IPS-20b (cell line): ENCODE measurements at regions not wholly inside any gene's neighbourhood (a gene's known extent, or its start where the extent isn't known, plus 50 kb on each side); places are given as distances from the start of the nearest gene placed in this dataset.

Experiments used
- H3K27ac ChIP-seq: one replicate; pipeline ENCODE4 v1.5.1; 2013; ENCODE audit warnings: low read length
- H3K27me3 ChIP-seq: 2 replicates; pipeline ENCODE4 v1.6.1; 2013; ENCODE audit warnings: mild to moderate bottlenecking, low read length, inconsistent platforms; ENCODE audit not compliant: insufficient read depth
- H3K36me3 ChIP-seq: 2 replicates; pipeline ENCODE4 v1.6.1; 2013; ENCODE audit warnings: low read depth, mild to moderate bottlenecking, inconsistent platforms, low read length, moderate library complexity; ENCODE audit not compliant: insufficient read depth
- H3K4me1 ChIP-seq: 2 replicates; pipeline ENCODE4 v1.6.1; 2013; ENCODE audit warnings: mild to moderate bottlenecking, control low read depth, inconsistent platforms, low read length, moderate library complexity; ENCODE audit not compliant: insufficient read depth
- H3K4me3 ChIP-seq: 2 replicates; pipeline ENCODE4 v1.5.1; 2013; ENCODE audit warnings: mild to moderate bottlenecking, low read length, inconsistent platforms
- H3K9ac ChIP-seq: 2 replicates; pipeline ENCODE4 v1.6.1; 2013; ENCODE audit warnings: low read depth, mild to moderate bottlenecking, inconsistent platforms, low read length, moderate library complexity
- H3K9me3 ChIP-seq: 2 replicates; pipeline ENCODE4 v1.6.1; 2013; ENCODE audit warnings: mild to moderate bottlenecking, low read depth, low read length, inconsistent platforms; ENCODE audit not compliant: insufficient read depth

- Histone ChIP-seq H3K27ac (no peak overlapping the region), H3K36me3 (no peaks in the 10 kb centered on the region), H3K27me3 (no peaks in the 10 kb centered on the region), H3K4me1 (no peaks in the 10 kb centered on the region), H3K9me3 (no peaks in the 10 kb centered on the region), H3K4me3 (no peak overlapping the region), H3K9ac (no peak overlapping the region)
These were observed 494.9 kb upstream of the PODXL start for GRCh38 chr7:132051311-132051710.

- H3K9ac ChIP-seq: no peak overlapping the region
- no peak overlapping the region for H3K27ac ChIP-seq
- no peak overlapping the region for H3K4me3 ChIP-seq
- no peaks in the 10 kb centered on the region for H3K9me3 ChIP-seq
- H3K27me3 ChIP-seq: no peaks in the 10 kb centered on the region
- no peaks in the 10 kb centered on the region for H3K4me1 ChIP-seq
- H3K36me3 ChIP-seq: no peaks in the 10 kb centered on the region
These were observed 493.3 kb upstream of the PODXL start for GRCh38 chr7:132049462-132050304.

- H3K36me3 ChIP-seq: no peaks in the 10 kb centered on the region
- no peak overlapping the region for H3K27ac ChIP-seq
- H3K27me3 ChIP-seq: no peaks in the 10 kb centered on the region
- no peak overlapping the region for H3K4me3 ChIP-seq
- H3K9ac ChIP-seq: no peak overlapping the region
- no peaks in the 10 kb centered on the region for H3K4me1 ChIP-seq
- no peaks in the 10 kb centered on the region for H3K9me3 ChIP-seq
These were observed 489.1 kb upstream of the PODXL start for GRCh38 chr7:132045481-132045980.

GRCh38 chr7:132045002-132045401 lies 488.6 kb upstream of the PODXL start:
- H3K4me3 ChIP-seq: no peak overlapping the region

GRCh38 chr7:132044247-132044646 lies 487.8 kb upstream of the PODXL start:
- H3K4me3 ChIP-seq: no peak overlapping the region
- H3K4me1 ChIP-seq: no peaks in the 10 kb centered on the region
- H3K27ac ChIP-seq: no peak overlapping the region
- no peak overlapping the region for H3K9ac ChIP-seq
- H3K36me3 ChIP-seq: no peaks in the 10 kb centered on the region
- H3K9me3 ChIP-seq: no peaks in the 10 kb centered on the region
- H3K27me3 ChIP-seq: no peaks in the 10 kb centered on the region

More at GRCh38 chr7:132045002-132045401, 488.6 kb upstream of the PODXL start:
- no peaks in the 10 kb centered on the region for H3K4me1 ChIP-seq
- H3K36me3 ChIP-seq: no peaks in the 10 kb centered on the region
- H3K9me3 ChIP-seq: no peaks in the 10 kb centered on the region
- H3K27me3 ChIP-seq: no peaks in the 10 kb centered on the region
- no peak overlapping the region for H3K9ac ChIP-seq
- no peak overlapping the region for H3K27ac ChIP-seq

- Histone ChIP-seq H3K27ac (no peak overlapping the region), H3K27me3 (no peaks in the 10 kb centered on the region), H3K9ac (no peak overlapping the region), H3K4me3 (no peak overlapping the region), H3K4me1 (peaks cover 12% of the 10 kb centered on the region), H3K9me3 (no peaks in the 10 kb centered on the region), H3K36me3 (no peaks in the 10 kb centered on the region)
These were observed 484.7 kb upstream of the PODXL start for GRCh38 chr7:132041108-132041507.

- Histone ChIP-seq H3K27me3 (no peaks in the 10 kb centered on the region), H3K4me3 (no peak overlapping the region; the same call in 1 of the 2 replicates), H3K36me3 (no peaks in the 10 kb centered on the region), H3K4me1 (peaks cover 20% of the 10 kb centered on the region), H3K9me3 (no peaks in the 10 kb centered on the region), H3K27ac (no peak overlapping the region), H3K9ac (no peak overlapping the region)
These were observed 479.3 kb upstream of the PODXL start for GRCh38 chr7:132035517-132036362.

- Histone ChIP-seq H3K4me1 (peaks cover 20% of the 10 kb centered on the region), H3K27me3 (no peaks in the 10 kb centered on the region), H3K9me3 (no peaks in the 10 kb centered on the region), H3K36me3 (no peaks in the 10 kb centered on the region), H3K9ac (no peak overlapping the region), H3K4me3 (no peak overlapping the region), H3K27ac (no peak overlapping the region)
These were observed 478.5 kb upstream of the PODXL start for GRCh38 chr7:132034748-132035416.

GRCh38 chr7:132030883-132031282 lies 474.5 kb upstream of the PODXL start:
- Histone ChIP-seq H3K4me1 (peaks cover 6% of the 10 kb centered on the region), H3K27me3 (no peaks in the 10 kb centered on the region), H3K27ac (no peak overlapping the region), H3K9me3 (no peaks in the 10 kb centered on the region), H3K9ac (no peak overlapping the region), H3K36me3 (no peaks in the 10 kb centered on the region), H3K4me3 (no peak overlapping the region)

GRCh38 chr7:132030086-132030568 lies 473.7 kb upstream of the PODXL start:
- Histone ChIP-seq H3K4me1 (no peaks in the 10 kb centered on the region), H3K36me3 (no peaks in the 10 kb centered on the region)

GRCh38 chr7:132029369-132030085 lies 473.1 kb upstream of the PODXL start:
- Histone ChIP-seq H3K27ac (no peak overlapping the region), H3K4me3 (no peak overlapping the region), H3K27me3 (no peaks in the 10 kb centered on the region), H3K9ac (no peak overlapping the region), H3K36me3 (no peaks in the 10 kb centered on the region), H3K9me3 (no peaks in the 10 kb centered on the region), H3K4me1 (no peaks in the 10 kb centered on the region)

More at GRCh38 chr7:132030086-132030568, 473.7 kb upstream of the PODXL start:
- Histone ChIP-seq H3K27ac (no peak overlapping the region), H3K9ac (no peak overlapping the region), H3K4me3 (no peak overlapping the region), H3K27me3 (no peaks in the 10 kb centered on the region), H3K9me3 (no peaks in the 10 kb centered on the region)
